Fibroblast of lung (primary cell): ENCODE measurements at regions not wholly inside any gene's neighbourhood (a gene's known extent, or its start where the extent isn't known, plus 50 kb on each side); places are given as distances from the start of the nearest gene placed in this dataset.

ENCODE experiments used
- CTCF ChIP-seq, 2 donors: IDR thresholded peaks in 1 of 2; conservative IDR thresholded peaks in 1 of 2; 1 replicate in 1 of 2; 2 replicates in 1 of 2; pipeline ENCODE4 v1.5.1; 2011 to 2012; ENCODE audit warnings: low read length in 2 of 2, control low read depth in 1 of 2, inconsistent platforms in 1 of 2, low read depth in 1 of 2, mild to moderate bottlenecking in 1 of 2
- EZH2 ChIP-seq: IDR thresholded peaks from 2 replicates; pipeline ENCODE4 v1.5.1; 2012; ENCODE audit warnings: low read length, control low read depth, mild to moderate bottlenecking; ENCODE audit errors: missing control alignments

GRCh38 chr2:121031568-121032340 is 253.2 kb downstream of the TFCP2L1 start:
- no peak for TF ChIP-seq CTCF (conservative IDR thresholded peaks at IDR 0.05 in 1 of 2, IDR thresholded peaks at IDR 0.05 in 1 of 2; ENCODE audit: low read depth in 1 of 2, low read length in 2 of 2)
- no peak for TF ChIP-seq EZH2
